MCF 10A (cell line): ENCODE measurements at regions not wholly inside any gene's neighbourhood (a gene's known extent, or its start where the extent isn't known, plus 50 kb on each side); places are given as distances from the start of the nearest gene placed in this dataset.

Source experiments
- BruUV-seq: library from RNA; stranded (reverse); fragments of 400-500 nt; replicated peaks from 2 replicates; lab custom pipeline; 2021; lab: Mats Ljungman, UMichigan
- CTCF ChIA-PET: fragments of 300-600 bp; sonication (Branson Sonifier 250); formaldehyde crosslinking; extraction: SDS; loops from one replicate; lab custom pipeline; 2021; ENCODE audit warnings: antibody characterized with exemption, inconsistent platforms; lab: Yijun Ruan, JAX
- POLR2A ChIA-PET: fragments of 300-600, 350-650 bp; sonication (Branson Sonifier 250); formaldehyde crosslinking; extraction: SDS; loops from one replicate; lab custom pipeline; 2020; ENCODE audit warnings: antibody characterized with exemption, inconsistent platforms; lab: Yijun Ruan, JAX
- DNase-seq: peaks from one replicate; pipeline ENCODE4 v3.0.0-alpha.2; 2018; ENCODE audit not compliant: unreplicated experiment
- H3K27ac Mint-ChIP-seq: one replicate; pipeline ENCODE4 v1.8.0; 2022; ENCODE audit warnings: mild to moderate bottlenecking, low read depth, mixed read lengths; ENCODE audit not compliant: unreplicated experiment
- H3K27me3 Mint-ChIP-seq: one replicate; pipeline ENCODE4 v1.8.0; 2022; ENCODE audit warnings: mixed read lengths; ENCODE audit not compliant: insufficient read depth, unreplicated experiment
- H3K36me3 Mint-ChIP-seq: one replicate; pipeline ENCODE4 v1.8.0; 2022; ENCODE audit warnings: mild to moderate bottlenecking, moderate library complexity, mixed read lengths; ENCODE audit not compliant: insufficient read depth, unreplicated experiment
- H3K4me1 Mint-ChIP-seq: one replicate; pipeline ENCODE4 v1.8.0; 2022; ENCODE audit warnings: mixed read lengths; ENCODE audit not compliant: insufficient read depth, unreplicated experiment
- H3K4me3 Mint-ChIP-seq: one replicate; pipeline ENCODE4 v1.8.0; 2022; ENCODE audit warnings: mild to moderate bottlenecking, moderate library complexity, mixed read lengths; ENCODE audit not compliant: unreplicated experiment
- H3K9me3 Mint-ChIP-seq: one replicate; pipeline ENCODE4 v1.8.0; 2022; ENCODE audit warnings: mixed read lengths; ENCODE audit not compliant: unreplicated experiment
- CTCF ChIP-seq: fragments of 200-600 bp; IDR thresholded peaks from one replicate; pipeline ENCODE4 v1.8.0; 2022; ENCODE audit warnings: antibody characterized with exemption, mild to moderate bottlenecking; ENCODE audit not compliant: unreplicated experiment
- intact Hi-C: fragments of 100-400 bp; cut with micrococcal nuclease; formaldehyde crosslinking; loops from 2 replicates; pipeline ENCODE4 v1.14.1; 2022

GRCh38 chr12:123033392-123034021, 53.0 kb downstream of the ARL6IP4 start:
- Mint-ChIP-seq H3K36me3 (no peaks in the 10 kb centered on the region), H3K4me3 (no peak overlapping the region), H3K4me1 (no peaks in the 10 kb centered on the region), H3K27ac (no peak overlapping the region), H3K27me3 (no peaks in the 10 kb centered on the region), H3K9me3 (no peaks in the 10 kb centered on the region)
- intact Hi-C loops = no loop called here
- TF ChIP-seq CTCF = no peak
- no peak for DNase-seq
- BruUV-seq = no TSS peak
- POLR2A ChIA-PET = interaction anchor here (0.7 kb wide), 1 partner anchor 45 kb away, joined by 3 read pairs; no protein-coding TSS in a partner anchor
- CTCF ChIA-PET = no interaction called here

- no peak for TF ChIP-seq CTCF
- Mint-ChIP-seq H3K4me1 (no peaks in the 10 kb centered on the region), H3K4me3 (no peak overlapping the region), H3K27me3 (no peaks in the 10 kb centered on the region), H3K36me3 (no peaks in the 10 kb centered on the region), H3K9me3 (no peaks in the 10 kb centered on the region), H3K27ac (no peak overlapping the region)
- intact Hi-C loops = no loop called here
- DNase-seq = no peak
- ChIA-PET CTCF (no interaction called here), POLR2A (interaction anchor here (0.6 to 0.7 kb wide), 2 partner anchors 46 to 206 kb away, joined by 3 read pairs; no protein-coding TSS in a partner anchor)
- no TSS peak for BruUV-seq
Observed at GRCh38 chr12:123032736-123033391, 52.4 kb downstream of the ARL6IP4 start.
